ENCODE measurements at regions not wholly inside any gene's neighbourhood (a gene's known extent, or its start where the extent isn't known, plus 50 kb on each side); places are given as distances from the start of the nearest gene placed in this dataset.

- Mint-ChIP-seq H3K27ac (no peak overlapping the region), H3K4me3 (no peak overlapping the region), H3K4me1 (peaks cover 1% of the 10 kb centered on the region), H3K36me3 (no peaks in the 10 kb centered on the region), H3K27me3 (ENCODE audit: low read depth) (peaks cover 5% of the 10 kb centered on the region), H3K9me3 (no peaks in the 10 kb centered on the region)
- TF ChIP-seq CTCF (IDR thresholded peaks at IDR 0.05; ENCODE audit: unreplicated experiment) = no peak
- DNase-seq (ENCODE audit: low spot score in 2 of 2, unreplicated experiment in 2 of 2) = no peak
These were observed 187.9 kb upstream of the GRIN2B start for GRCh38 chr12:14169281-14169680.

- no peaks in the 10 kb centered on the region for H3K36me3 Mint-ChIP-seq
- H3K9me3 Mint-ChIP-seq = no peaks in the 10 kb centered on the region
- no peak for TF ChIP-seq CTCF (IDR thresholded peaks at IDR 0.05; ENCODE audit: unreplicated experiment)
- no peak for DNase-seq (ENCODE audit: low spot score in 2 of 2, unreplicated experiment in 2 of 2)
- H3K27ac Mint-ChIP-seq = no peak overlapping the region
- H3K4me1 Mint-ChIP-seq = peaks cover 11% of the 10 kb centered on the region
- no peak overlapping the region for H3K4me3 Mint-ChIP-seq
- peaks cover 5% of the 10 kb centered on the region for H3K27me3 Mint-ChIP-seq (ENCODE audit: low read depth)
These were observed 189.7 kb upstream of the GRIN2B start for GRCh38 chr12:14171106-14171505.

GRCh38 chr12:14175206-14175605, 190.3 kb upstream of the ATF7IP start:
- H3K27ac Mint-ChIP-seq = no peak overlapping the region
- no peak overlapping the region for H3K4me3 Mint-ChIP-seq
- no peaks in the 10 kb centered on the region for H3K36me3 Mint-ChIP-seq
- DNase-seq (ENCODE audit: low spot score in 2 of 2, unreplicated experiment in 2 of 2) = no peak
- H3K9me3 Mint-ChIP-seq = peaks cover 1% of the 10 kb centered on the region
- H3K4me1 Mint-ChIP-seq = peaks cover 9% of the 10 kb centered on the region
- no peak for TF ChIP-seq CTCF (IDR thresholded peaks at IDR 0.05; ENCODE audit: unreplicated experiment)
- peaks cover 2% of the 10 kb centered on the region for H3K27me3 Mint-ChIP-seq (ENCODE audit: low read depth)

- no peak for DNase-seq (ENCODE audit: low spot score in 2 of 2, unreplicated experiment in 2 of 2)
- H3K27ac Mint-ChIP-seq = peak overlapping the region; percentile 39
These were observed 179.9 kb upstream of the ATF7IP start for GRCh38 chr12:14185427-14186192.

GRCh38 chr12:14186193-14186502, 179.3 kb upstream of the ATF7IP start:
- Mint-ChIP-seq H3K27ac (no peak overlapping the region), H3K4me3 (no peak overlapping the region), H3K27me3 (ENCODE audit: low read depth) (no peaks in the 10 kb centered on the region), H3K36me3 (peaks cover 2% of the 10 kb centered on the region), H3K4me1 (peaks cover 20% of the 10 kb centered on the region), H3K9me3 (peaks cover 13% of the 10 kb centered on the region)
- no peak for TF ChIP-seq CTCF (IDR thresholded peaks at IDR 0.05; ENCODE audit: unreplicated experiment)
- DNase-seq (ENCODE audit: low spot score in 2 of 2, unreplicated experiment in 2 of 2) = no peak

More at GRCh38 chr12:14185427-14186192, 179.9 kb upstream of the ATF7IP start:
- H3K27me3 Mint-ChIP-seq (ENCODE audit: low read depth) = no peaks in the 10 kb centered on the region
- H3K4me1 Mint-ChIP-seq = peaks cover 19% of the 10 kb centered on the region
- TF ChIP-seq CTCF (IDR thresholded peaks at IDR 0.05; ENCODE audit: unreplicated experiment) = peak; percentile 59
- no peak overlapping the region for H3K4me3 Mint-ChIP-seq
- H3K36me3 Mint-ChIP-seq = no peaks in the 10 kb centered on the region
- peaks cover 15% of the 10 kb centered on the region for H3K9me3 Mint-ChIP-seq
